Glomerular endothelial cell (primary cell): ENCODE measurements at regions not wholly inside any gene's neighbourhood (a gene's known extent, or its start where the extent isn't known, plus 50 kb on each side); places are given as distances from the start of the nearest gene placed in this dataset.
"Not testable (repeated sequence)": the region's sequence is repeated elsewhere in the genome, so short reads cannot be mapped to it uniquely, and the experiment has no call there.

Experiments used
- DNase-seq: peaks from one replicate; pipeline ENCODE4 v3.0.0-alpha.2; 2011; ENCODE audit warnings: low read depth, low spot score; ENCODE audit errors: extremely low read depth

GRCh38 chrX:40258909-40259308 is 161.2 kb upstream of the BCOR start:
- no peak for DNase-seq

- no peak for DNase-seq
These were observed 156.0 kb upstream of the BCOR start for GRCh38 chrX:40253771-40254170.

- no peak for DNase-seq
These were observed 151.8 kb upstream of the BCOR start for GRCh38 chrX:40249582-40249981.

GRCh38 chrX:40248822-40249221 is 151.1 kb upstream of the BCOR start:
- no peak for DNase-seq

GRCh38 chrX:40247848-40248622 is 150.3 kb upstream of the BCOR start:
- no peak for DNase-seq

GRCh38 chrX:40247382-40247781 is 149.6 kb upstream of the BCOR start:
- DNase-seq, result no peak

- no peak for DNase-seq
These were observed 147.8 kb upstream of the BCOR start for GRCh38 chrX:40245488-40246071.

GRCh38 chrX:40244980-40245379 is 147.2 kb upstream of the BCOR start:
- no peak for DNase-seq

GRCh38 chrX:40243755-40244515 is 146.2 kb upstream of the BCOR start:
- no peak for DNase-seq

GRCh38 chrX:40240844-40241243 is 143.1 kb upstream of the BCOR start:
- no peak for DNase-seq

GRCh38 chrX:40237731-40238178 is 140.0 kb upstream of the BCOR start:
- no peak for DNase-seq

GRCh38 chrX:40230646-40231045 is 132.9 kb upstream of the BCOR start:
- no peak for DNase-seq

- no peak for DNase-seq
These were observed 129.4 kb upstream of the BCOR start for GRCh38 chrX:40227125-40227524.

GRCh38 chrX:40224658-40225057 is 126.9 kb upstream of the BCOR start:
- DNase-seq, result no peak

- DNase-seq, result not testable (repeated sequence)
These were observed 124.9 kb upstream of the BCOR start for GRCh38 chrX:40222612-40223011.

GRCh38 chrX:40213092-40213491 is 115.3 kb upstream of the BCOR start:
- DNase-seq, result no peak

- no peak for DNase-seq
These were observed 112.3 kb upstream of the BCOR start for GRCh38 chrX:40209951-40210617.

GRCh38 chrX:40207626-40208025 is 109.9 kb upstream of the BCOR start:
- no peak for DNase-seq

- no peak for DNase-seq
These were observed 107.7 kb upstream of the BCOR start for GRCh38 chrX:40205471-40205870.

GRCh38 chrX:40202456-40202855 is 104.7 kb upstream of the BCOR start:
- no peak for DNase-seq

- DNase-seq, result no peak
These were observed 103.6 kb upstream of the BCOR start for GRCh38 chrX:40201329-40201885.
